H1 (cell line): ENCODE measurements at regions not wholly inside any gene's neighbourhood (a gene's known extent, or its start where the extent isn't known, plus 50 kb on each side); places are given as distances from the start of the nearest gene placed in this dataset.

Experiments used
- CTCF ChIA-PET: fragments of 300-600 bp; sonication (Branson Sonifier 250); formaldehyde crosslinking; loops from one replicate; lab custom pipeline; 2021; ENCODE audit not compliant: partially characterized antibody; lab: Charles Lee
- POLR2A ChIA-PET: fragments of 300-600 bp; sonication (Branson Sonifier 250); formaldehyde crosslinking; loops from one replicate; lab custom pipeline; 2021; ENCODE audit warnings: inconsistent platforms; ENCODE audit not compliant: partially characterized antibody; lab: Charles Lee
- DNase-seq, 2 experiments: peaks; one replicate each; pipeline versions ENCODE4 v3.0.0 to v3.0.0-alpha.2; 2010 to 2022; ENCODE audit warnings: low spot score in 2 of 2, low read depth in 1 of 2, mixed read lengths in 1 of 2
- FAIRE-seq: peaks from 2 replicates; lab custom pipeline; 2011; peaks lifted over from hg19 to GRCh38; lab: Jason Lieb, UNC
- H2AFZ ChIP-seq: 2 replicates; pipeline ENCODE4 v1.8.1; 2012; ENCODE audit warnings: low read length, inconsistent platforms
- H2AK5ac ChIP-seq: 2 replicates; pipeline ENCODE4 v1.6.1; 2013; ENCODE audit warnings: low read depth, low read length
- H2BK120ac ChIP-seq: replicated peaks from 2 replicates; pipeline ENCODE3; 2013; ENCODE audit warnings: low read depth, low read length, inconsistent platforms
- H2BK12ac ChIP-seq: 2 replicates; pipeline ENCODE4 v1.6.1; 2013; ENCODE audit warnings: low read depth, low read length
- H2BK15ac ChIP-seq: 2 replicates; pipeline ENCODE4 v1.6.1; 2013; ENCODE audit warnings: low read length
- H2BK20ac ChIP-seq: 2 replicates; pipeline ENCODE4 v1.6.1; 2013; ENCODE audit warnings: low read length
- H2BK5ac ChIP-seq: 2 replicates; pipeline ENCODE4 v1.6.1; 2013; ENCODE audit warnings: low read depth, low read length
- H3K14ac ChIP-seq: 2 replicates; pipeline ENCODE4 v1.6.1; 2013; ENCODE audit warnings: inconsistent platforms; ENCODE audit not compliant: insufficient read length
- H3K18ac ChIP-seq: 2 replicates; pipeline ENCODE4 v1.6.1; 2013; ENCODE audit warnings: low read length; ENCODE audit errors: extremely low read depth
- H3K23ac ChIP-seq: 2 replicates; pipeline ENCODE4 v1.6.1; 2013; ENCODE audit warnings: inconsistent platforms; ENCODE audit not compliant: insufficient read length
- H3K23me2 ChIP-seq: 2 replicates; pipeline ENCODE4 v1.6.1; 2013; ENCODE audit warnings: low read depth, low read length
- H3K27ac ChIP-seq: 2 replicates; pipeline ENCODE4 v1.6.1; 2011; ENCODE audit warnings: low read depth, low read length, inconsistent platforms
- H3K27me3 ChIP-seq, 4 experiments: replicated peaks in 1 of 4; 1 replicate in 1 of 4; 2 replicates in 3 of 4; pipeline versions ENCODE4 v1.6.1 to v1.8.1; 2011 to 2013; ENCODE audit warnings: low read length in 3 of 4, mild to moderate bottlenecking in 3 of 4, inconsistent platforms in 2 of 4, mixed read lengths in 2 of 4, moderate library complexity in 1 of 4; ENCODE audit not compliant: control insufficient read depth in 3 of 4, insufficient read depth in 3 of 4; ENCODE audit errors: extremely low read depth in 1 of 4
- H3K36me3 ChIP-seq, 4 experiments: 2 replicates each; pipeline versions ENCODE4 v1.6.1 to v1.8.1; 2011 to 2013; ENCODE audit warnings: mild to moderate bottlenecking in 4 of 4, low read length in 3 of 4, moderate library complexity in 2 of 4, control low read depth in 1 of 4, inconsistent platforms in 1 of 4; ENCODE audit not compliant: insufficient read depth in 4 of 4, control insufficient read depth in 2 of 4
- H3K4ac ChIP-seq: replicated peaks from 2 replicates; pipeline ENCODE3; 2013; ENCODE audit warnings: low read length, low read depth, mixed read lengths, inconsistent platforms; ENCODE audit not compliant: insufficient read length
- H3K4me1 ChIP-seq, 4 experiments: replicated peaks in 1 of 4; 1 replicate in 1 of 4; 2 replicates in 3 of 4; pipeline versions ENCODE4 v1.6.1 to v1.8.1; 2011 to 2013; ENCODE audit warnings: low read length in 3 of 4, inconsistent platforms in 2 of 4, mixed read lengths in 1 of 4; ENCODE audit not compliant: insufficient read depth in 4 of 4, control insufficient read depth in 3 of 4
- H3K4me2 ChIP-seq, 2 experiments: 2 replicates each; pipeline versions ENCODE4 v1.6.1 to v1.8.1; 2011 to 2013; ENCODE audit warnings: low read depth in 2 of 2, low read length in 2 of 2, control low read depth in 1 of 2, inconsistent platforms in 1 of 2, mild to moderate bottlenecking in 1 of 2; ENCODE audit not compliant: insufficient read depth in 1 of 2
- H3K4me3 ChIP-seq, 4 experiments: fragments of 200-600, 300-600 bp in 1 of 4; sonication (generic), shearing (Covaris generic), sonication (Bioruptor Twin) in 1 of 4; 2 replicates each; pipeline versions ENCODE4 v1.5.1 to v1.8.1; 2011 to 2016; ENCODE audit warnings: low read length in 4 of 4, low read depth in 3 of 4, control low read depth in 2 of 4, inconsistent platforms in 2 of 4, mild to moderate bottlenecking in 2 of 4, mixed read lengths in 1 of 4, moderate library complexity in 1 of 4; ENCODE audit not compliant: insufficient read depth in 2 of 4; ENCODE audit errors: extremely low read depth in 1 of 4
- H3K56ac ChIP-seq: replicated peaks from 2 replicates; pipeline ENCODE3; 2013; ENCODE audit warnings: low read depth, mild to moderate bottlenecking, mixed read lengths, low read length, inconsistent platforms; ENCODE audit not compliant: insufficient read length
- H3K79me1 ChIP-seq: 2 replicates; pipeline ENCODE4 v1.6.1; 2013; ENCODE audit warnings: low read depth, low read length, control low read depth
- H3K79me2 ChIP-seq, 2 experiments: 2 replicates each; pipeline versions ENCODE4 v1.6.1 to v1.8.1; 2012 to 2013; ENCODE audit warnings: low read length in 2 of 2, mild to moderate bottlenecking in 2 of 2, inconsistent platforms in 1 of 2; ENCODE audit not compliant: insufficient read depth in 2 of 2, control insufficient read depth in 1 of 2
- H3K9ac ChIP-seq, 4 experiments: replicated peaks in 1 of 4; 1 replicate in 1 of 4; 2 replicates in 3 of 4; pipeline versions ENCODE4 v1.6.1 to v1.8.1; 2011 to 2013; ENCODE audit warnings: low read depth in 3 of 4, low read length in 3 of 4, control low read depth in 2 of 4, mild to moderate bottlenecking in 2 of 4, moderate library complexity in 2 of 4, inconsistent platforms in 1 of 4; ENCODE audit errors: extremely low read depth in 1 of 4
- H3K9me3 ChIP-seq, 2 experiments: 2 replicates each; pipeline versions ENCODE4 v1.6.1 to v1.8.1; 2012 to 2013; ENCODE audit warnings: mild to moderate bottlenecking in 2 of 2, moderate library complexity in 2 of 2, control low read depth in 1 of 2, inconsistent platforms in 1 of 2, low read depth in 1 of 2, low read length in 1 of 2, mixed read lengths in 1 of 2; ENCODE audit not compliant: insufficient read depth in 2 of 2
- H4K20me1 ChIP-seq, 2 experiments: replicated peaks in 1 of 2; 2 replicates each; pipeline versions ENCODE3 to v1.8.1; 2011 to 2013; ENCODE audit warnings: inconsistent platforms in 2 of 2, low read length in 2 of 2, mild to moderate bottlenecking in 1 of 2; ENCODE audit not compliant: insufficient read depth in 2 of 2, control insufficient read depth in 1 of 2
- H4K5ac ChIP-seq: 2 replicates; pipeline ENCODE4 v1.6.1; 2013; ENCODE audit warnings: low read length, low read depth, mixed read lengths, inconsistent platforms; ENCODE audit not compliant: insufficient read length
- H4K8ac ChIP-seq: 2 replicates; pipeline ENCODE4 v1.8.0; 2013; ENCODE audit warnings: mild to moderate bottlenecking, moderate library complexity, low read length, inconsistent platforms; ENCODE audit not compliant: insufficient read depth; ENCODE audit errors: extremely low read depth
- H4K91ac ChIP-seq: replicated peaks from 2 replicates; pipeline ENCODE3; 2013; ENCODE audit warnings: low read length, mixed read lengths, inconsistent platforms; ENCODE audit not compliant: insufficient read length
- CREB1 ChIP-seq: IDR thresholded peaks from 2 replicates; pipeline ENCODE4 v1.6.1; 2012; ENCODE audit warnings: inconsistent platforms
- JUN ChIP-seq: IDR thresholded peaks from 2 replicates; pipeline ENCODE4 v1.6.1; 2011; ENCODE audit warnings: low read depth, mild to moderate bottlenecking, improper control_type of control experiment, low read length
- MAFK ChIP-seq: IDR thresholded peaks from 2 replicates; pipeline ENCODE4 v1.6.1; 2012; ENCODE audit warnings: low read depth, mild to moderate bottlenecking, improper control_type of control experiment, low read length
- POLR2A ChIP-seq, 2 experiments: IDR thresholded peaks; 1 replicate in 1 of 2; 2 replicates in 1 of 2; pipeline ENCODE4 v1.6.1; 2011; ENCODE audit warnings: low read depth in 2 of 2, low read length in 2 of 2, mild to moderate bottlenecking in 2 of 2; ENCODE audit errors: control extremely low read depth in 1 of 2
- POU5F1 ChIP-seq: IDR thresholded peaks from 2 replicates; pipeline ENCODE4 v1.6.1; 2011; ENCODE audit warnings: low read depth, mild to moderate bottlenecking, low read length, moderate library complexity
- SP1 ChIP-seq: IDR thresholded peaks from 2 replicates; pipeline ENCODE4 v1.6.1; 2011; ENCODE audit warnings: low read depth, low read length
- SRF ChIP-seq: IDR thresholded peaks from 2 replicates; pipeline ENCODE4 v1.6.1; 2011; ENCODE audit warnings: mild to moderate bottlenecking, low read depth, low read length, moderate library complexity
- SUZ12 ChIP-seq: fragments of 200-600 bp; sonication (generic); IDR thresholded peaks from 2 replicates; pipeline ENCODE4 v1.6.1; 2012; ENCODE audit warnings: mild to moderate bottlenecking, inconsistent platforms, low read length, moderate library complexity, mixed read lengths
- TAF1 ChIP-seq: IDR thresholded peaks from 2 replicates; pipeline ENCODE4 v1.6.1; 2011; ENCODE audit warnings: mild to moderate bottlenecking, low read depth, low read length
- TEAD4 ChIP-seq: IDR thresholded peaks from 2 replicates; pipeline ENCODE4 v1.6.1; 2012; ENCODE audit warnings: low read depth, low read length, inconsistent platforms, mixed read lengths
- WGBS, 2 experiments: shearing (Covaris generic) in 1 of 2; methylation state at CpG; one replicate each; pipeline versions ENCODE4 v1.1.6 to v1.1.7; 2013 to 2015; ENCODE audit warnings: low lambda C conversion rate in 2 of 2, mixed read lengths in 2 of 2, inconsistent platforms in 1 of 2, low coverage in 1 of 2, missing lambda C conversion rate in 1 of 2; ENCODE audit not compliant: insufficient replicate concordance in 2 of 2, insufficient coverage in 1 of 2, insufficient read length in 1 of 2; ENCODE audit errors: extremely low coverage in 1 of 2, missing lambda C conversion rate in 1 of 2; 5-methylcytosine and 5-hydroxymethylcytosine counted together

DNA sequence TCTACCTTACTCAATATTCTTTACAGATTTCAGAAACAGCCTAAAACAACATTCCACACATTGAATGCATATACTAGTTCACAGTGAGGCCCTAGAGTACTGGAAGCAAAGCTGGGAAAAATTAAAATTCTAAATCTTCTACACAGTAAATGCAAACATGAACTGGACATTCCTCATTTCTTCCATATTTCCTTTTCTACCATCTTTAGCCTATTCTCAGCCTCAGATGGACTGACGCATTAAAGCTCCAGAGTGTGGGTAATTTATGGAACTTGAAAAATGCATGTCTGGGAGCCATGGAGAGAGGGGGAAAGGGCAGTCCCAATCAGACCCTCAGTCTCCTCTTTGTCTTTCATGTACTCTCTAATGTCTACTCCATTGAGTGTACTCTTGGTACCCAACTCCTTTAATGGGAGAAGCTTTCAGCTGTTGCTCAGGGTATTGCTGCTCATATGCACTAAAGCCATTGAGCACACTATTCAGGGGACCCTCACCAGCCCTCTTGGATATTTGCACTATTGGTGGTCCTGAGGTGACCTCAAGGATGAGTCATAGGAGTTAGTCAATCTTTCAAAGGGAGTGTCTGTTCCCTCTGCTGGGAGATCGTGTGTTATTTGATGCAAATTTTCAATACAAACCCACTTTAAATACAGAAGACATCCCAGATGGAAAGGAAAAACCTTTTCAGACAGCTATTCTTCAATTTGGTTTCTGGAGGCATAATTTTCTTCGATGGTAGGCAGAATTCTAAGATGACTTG, 83.3 kb upstream of the KCNJ15 start:
- no peak overlapping the region for H2BK120ac ChIP-seq
- H3K4me2 ChIP-seq = no peak overlapping the region
- peaks cover 2 to 10% (median 6%) of the 10 kb centered on the region in 4 experiments; a peak in 5 of 7 replicates for H3K4me1 ChIP-seq
- CTCF ChIA-PET = interaction anchor here (0.8 to 12.0 kb wide), 2 partner anchors 29 to 180 kb away, joined by 4 to 366 read pairs; no protein-coding TSS in a partner anchor
- no peak overlapping the region for H2BK12ac ChIP-seq
- no peak overlapping the region for H3K14ac ChIP-seq
- H3K4ac ChIP-seq = no peak overlapping the region
- H3K27ac ChIP-seq = no peak overlapping the region
- H2BK20ac ChIP-seq = no peak overlapping the region
- no peak overlapping the region for H3K56ac ChIP-seq
- H3K4me3 ChIP-seq = no peak overlapping the region
- no peaks in the 10 kb centered on the region for H4K20me1 ChIP-seq
- no peaks in the 10 kb centered on the region for H3K23me2 ChIP-seq
- no peaks in the 10 kb centered on the region for H3K79me2 ChIP-seq
- FAIRE-seq (no peak), DNase-seq (no peak)
- no peak overlapping the region for H4K91ac ChIP-seq
- WGBS, 2 experiments = 86% methylated on average over 3 of the region's 3 CpGs; no CpG with 5 or more reads in 1 of the 2 experiments
- H3K9ac ChIP-seq = no peak overlapping the region
- no peaks in the 10 kb centered on the region for H3K36me3 ChIP-seq
- H3K27me3 ChIP-seq = no peaks in the 10 kb centered on the region; a peak in 1 of 7 replicates
- no peaks in the 10 kb centered on the region for H3K79me1 ChIP-seq
- no peak overlapping the region for H2AK5ac ChIP-seq
- H2AFZ ChIP-seq = no peak overlapping the region
- POLR2A ChIA-PET = no interaction called here
- H3K18ac ChIP-seq = no peak overlapping the region
- H2BK5ac ChIP-seq = no peak overlapping the region
- no peak overlapping the region for H4K8ac ChIP-seq
- H3K9me3 ChIP-seq = no peaks in the 10 kb centered on the region
- H2BK15ac ChIP-seq = no peak overlapping the region
- H4K5ac ChIP-seq = no peak overlapping the region
- no peak overlapping the region for H3K23ac ChIP-seq
- TF ChIP-seq POLR2A (IDR thresholded peaks at IDR 0.05; ENCODE audit: control extremely low read depth in 1 of 2, low read depth in 2 of 2, low read length in 2 of 2) (no peak), SP1 (no peak), TEAD4 (no peak), JUN (no peak), CREB1 (no peak), TAF1 (no peak), MAFK (no peak), POU5F1 (no peak), SUZ12 (no peak), SRF (no peak)
